Uterus (tissue), 3 donors: ENCODE measurements at regions not wholly inside any gene's neighbourhood (a gene's known extent, or its start where the extent isn't known, plus 50 kb on each side); places are given as distances from the start of the nearest gene placed in this dataset.
"Not testable (repeated sequence)": the region's sequence is repeated elsewhere in the genome, so short reads cannot be mapped to it uniquely, and the experiment has no call there.

Experiments used
- DNase-seq, 2 donors: peaks; one replicate each; pipeline ENCODE4 v3.0.0-alpha.2; 2019 to 2020
- H3K27ac ChIP-seq, 2 donors: fragments of 200-600 bp; sonication (generic); 1 replicate in 1 of 2; 2 replicates in 1 of 2; pipeline ENCODE4 v1.5.1; 2016 to 2018
- H3K27me3 ChIP-seq, 2 donors: fragments of 200-600 bp; sonication (generic); one replicate each; pipeline ENCODE4 v1.5.1; 2018 to 2019; ENCODE audit warnings: control low read depth in 1 of 2
- H3K36me3 ChIP-seq, 2 donors: fragments of 200-600 bp; sonication (generic); one replicate each; pipeline ENCODE4 v1.5.1; 2019; ENCODE audit warnings: control low read depth in 1 of 2
- H3K4me1 ChIP-seq, 2 donors: fragments of 200-600 bp; sonication (generic); one replicate each; pipeline ENCODE4 v1.5.1; 2018 to 2019; ENCODE audit warnings: control low read depth in 1 of 2
- H3K4me3 ChIP-seq, 2 donors: fragments of 200-600 bp; sonication (generic); 1 replicate in 1 of 2; 2 replicates in 1 of 2; pipeline ENCODE4 v1.5.1; 2018 to 2019; ENCODE audit warnings: mild to moderate bottlenecking in 1 of 2
- H3K9me3 ChIP-seq, 2 donors: fragments of 200-600 bp; sonication (generic); one replicate each; pipeline ENCODE4 v1.5.1; 2019; ENCODE audit warnings: control low read depth in 1 of 2
- POLR2A ChIP-seq, 2 donors: fragments of 450-650 bp; IDR thresholded peaks; one replicate each; pipeline ENCODE4 v1.6.1; 2016; ENCODE audit warnings: antibody characterized with exemption in 2 of 2, mild to moderate bottlenecking in 1 of 2, moderate library complexity in 1 of 2
- intact Hi-C: fragments of 100-400 bp; cut with DNase I; formaldehyde crosslinking; loops from one replicate; pipeline ENCODE4 v1.15.1; 2023; ENCODE audit warnings: low total_unique reads
- TF ChIP-seq, protein P1 (sequence below), 4 experiments: fragments of 200-600 bp in 2 of 4; fragments of 450-650 bp in 2 of 4; sonication (generic) in 2 of 4; IDR thresholded peaks; one replicate each; pipeline ENCODE4 v1.5.1; 2016 to 2019; ENCODE audit warnings: antibody characterized with exemption in 4 of 4, mild to moderate bottlenecking in 2 of 4, moderate library complexity in 1 of 4
- donor health status: DM: yes; HTN: yes; CAD: no.

DNA sequence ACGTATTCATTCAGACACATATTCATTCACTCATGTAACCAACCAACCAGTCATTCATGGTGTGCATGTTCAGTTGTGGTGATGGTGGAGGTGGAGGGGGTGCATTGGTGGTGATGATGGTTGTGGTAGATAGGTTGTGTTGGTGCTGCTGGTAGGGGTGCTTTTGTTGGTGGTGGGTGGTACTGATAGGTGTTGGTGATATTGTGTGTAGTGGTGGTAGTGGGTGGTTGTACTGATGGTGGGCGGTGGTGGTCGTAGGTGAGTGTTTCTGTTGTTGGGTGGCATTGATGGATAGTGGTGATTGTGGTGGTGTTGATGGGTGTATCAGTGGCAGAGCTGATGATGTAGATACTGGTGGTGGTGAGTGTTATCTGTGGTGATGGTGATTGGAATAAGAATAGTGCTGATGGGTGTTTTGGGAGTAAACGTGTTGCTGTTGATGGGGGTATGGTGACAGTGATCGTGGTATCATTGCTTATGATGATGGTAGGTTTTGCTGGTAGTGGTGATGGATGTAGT is 59.8 kb upstream of the SHB start:
- Histone ChIP-seq H3K36me3 (no peaks in the 10 kb centered on the region), H3K27me3 (no peaks in the 10 kb centered on the region), H3K27ac (no peak overlapping the region), H3K4me3 (no peak overlapping the region), H3K4me1 (no peaks in the 10 kb centered on the region), H3K9me3 (no peaks in the 10 kb centered on the region)
- TF ChIP-seq, protein P1, sequence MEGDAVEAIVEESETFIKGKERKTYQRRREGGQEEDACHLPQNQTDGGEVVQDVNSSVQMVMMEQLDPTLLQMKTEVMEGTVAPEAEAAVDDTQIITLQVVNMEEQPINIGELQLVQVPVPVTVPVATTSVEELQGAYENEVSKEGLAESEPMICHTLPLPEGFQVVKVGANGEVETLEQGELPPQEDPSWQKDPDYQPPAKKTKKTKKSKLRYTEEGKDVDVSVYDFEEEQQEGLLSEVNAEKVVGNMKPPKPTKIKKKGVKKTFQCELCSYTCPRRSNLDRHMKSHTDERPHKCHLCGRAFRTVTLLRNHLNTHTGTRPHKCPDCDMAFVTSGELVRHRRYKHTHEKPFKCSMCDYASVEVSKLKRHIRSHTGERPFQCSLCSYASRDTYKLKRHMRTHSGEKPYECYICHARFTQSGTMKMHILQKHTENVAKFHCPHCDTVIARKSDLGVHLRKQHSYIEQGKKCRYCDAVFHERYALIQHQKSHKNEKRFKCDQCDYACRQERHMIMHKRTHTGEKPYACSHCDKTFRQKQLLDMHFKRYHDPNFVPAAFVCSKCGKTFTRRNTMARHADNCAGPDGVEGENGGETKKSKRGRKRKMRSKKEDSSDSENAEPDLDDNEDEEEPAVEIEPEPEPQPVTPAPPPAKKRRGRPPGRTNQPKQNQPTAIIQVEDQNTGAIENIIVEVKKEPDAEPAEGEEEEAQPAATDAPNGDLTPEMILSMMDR (IDR thresholded peaks at IDR 0.05): no peak
- no peak for TF ChIP-seq POLR2A (IDR thresholded peaks at IDR 0.05)
- intact Hi-C loops: loop anchor here (10.0 kb wide), 1 partner anchor 56 kb away; no protein-coding TSS in a partner anchor
- DNase-seq: no peak

DNA sequence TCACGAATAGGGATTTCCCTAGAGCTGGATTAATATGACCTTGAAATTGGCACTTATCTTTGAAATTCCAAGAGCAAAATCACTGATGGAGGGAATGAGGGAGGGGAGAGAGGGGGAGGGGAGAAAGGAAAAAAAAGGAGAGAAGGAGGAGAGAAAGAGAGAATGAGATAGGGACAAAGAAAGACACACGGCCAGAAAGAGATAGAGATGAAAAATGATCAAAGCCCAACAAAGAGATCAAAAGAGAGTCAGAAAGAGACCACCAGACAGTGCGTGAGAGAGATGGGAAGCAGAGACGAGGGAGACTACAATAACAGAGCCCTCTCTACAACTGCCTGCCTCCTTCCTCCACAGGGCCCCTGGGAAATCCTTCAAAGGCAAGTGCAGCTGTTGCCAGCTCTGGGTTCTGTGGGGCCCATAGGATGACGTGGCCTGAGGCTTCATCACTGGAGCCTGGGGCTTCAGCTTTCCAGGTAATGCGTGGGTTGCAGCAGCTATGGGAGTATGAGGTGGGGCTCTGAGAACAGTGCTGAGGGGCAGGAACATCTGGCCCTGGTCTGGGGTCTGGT is 58.3 kb upstream of the SHB start:
- DNase-seq: no peak
- intact Hi-C loops: loop anchor here (10.0 kb wide), 1 partner anchor 57 kb away; no protein-coding TSS in a partner anchor
- Histone ChIP-seq H3K4me3 (no peak overlapping the region), H3K36me3 (no peaks in the 10 kb centered on the region), H3K4me1 (no peaks in the 10 kb centered on the region), H3K9me3 (no peaks in the 10 kb centered on the region), H3K27ac (no peak overlapping the region), H3K27me3 (no peaks in the 10 kb centered on the region)
- TF ChIP-seq, protein P1 (IDR thresholded peaks at IDR 0.05): no peak
- no peak for TF ChIP-seq POLR2A (IDR thresholded peaks at IDR 0.05)

DNA sequence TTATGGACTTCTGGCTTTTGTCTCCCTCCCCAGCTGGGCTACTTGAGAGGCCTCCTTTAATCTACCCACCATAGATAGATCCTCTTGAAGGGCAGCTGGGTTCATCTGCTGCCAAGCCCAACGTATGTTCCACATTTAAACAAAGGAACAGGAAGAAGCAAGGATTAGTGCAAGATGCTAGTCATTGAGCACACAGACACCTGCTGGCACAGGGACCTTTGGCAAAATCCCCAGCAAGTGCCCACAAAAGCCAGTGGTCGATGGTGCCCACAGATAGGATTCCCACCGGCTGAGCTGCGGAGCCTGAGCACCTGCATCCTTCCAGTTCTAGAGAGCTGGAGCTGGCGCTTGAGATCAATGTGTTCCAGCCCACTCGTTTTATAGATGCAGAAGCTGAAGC is 57.7 kb upstream of the SHB start:
- H3K27me3 ChIP-seq: no peaks in the 10 kb centered on the region
- no peak overlapping the region for H3K4me3 ChIP-seq
- no peaks in the 10 kb centered on the region for H3K36me3 ChIP-seq
- H3K27ac ChIP-seq: no peak overlapping the region
- intact Hi-C loops: loop anchor here (10.0 kb wide), 1 partner anchor 58 kb away; no protein-coding TSS in a partner anchor
- H3K4me1 ChIP-seq: no peaks in the 10 kb centered on the region
- TF ChIP-seq, protein P1 (IDR thresholded peaks at IDR 0.05): no peak
- no peaks in the 10 kb centered on the region for H3K9me3 ChIP-seq
- DNase-seq: no peak

DNA sequence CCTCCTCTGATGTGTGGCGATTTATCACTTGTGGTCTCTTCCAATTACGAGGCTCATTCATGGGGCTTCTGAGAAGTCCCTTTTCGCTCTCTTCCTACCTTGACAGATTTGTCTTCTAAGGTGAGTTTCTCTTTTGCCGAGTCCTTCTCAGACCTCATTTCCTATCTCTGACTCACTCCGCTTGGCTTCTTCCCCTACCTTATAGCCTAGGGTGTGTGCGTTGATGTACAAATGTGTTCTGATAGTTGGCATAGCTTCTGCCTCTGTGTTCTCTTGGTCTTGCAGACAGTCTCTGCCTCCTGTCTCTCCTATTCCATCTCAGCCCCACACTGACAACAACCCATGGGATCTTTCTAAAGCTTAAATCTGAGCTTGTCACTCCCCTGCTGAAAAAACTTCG is 56.9 kb upstream of the SHB start:
- TF ChIP-seq, protein P1 (IDR thresholded peaks at IDR 0.05): no peak
- TF ChIP-seq POLR2A (IDR thresholded peaks at IDR 0.05): no peak
- H3K27me3 ChIP-seq: no peaks in the 10 kb centered on the region
- no peak for DNase-seq
- no peak overlapping the region for H3K27ac ChIP-seq
- no peaks in the 10 kb centered on the region for H3K9me3 ChIP-seq
- no peaks in the 10 kb centered on the region for H3K36me3 ChIP-seq
- intact Hi-C loops: loop anchor here (10.0 kb wide), 1 partner anchor 59 kb away; no protein-coding TSS in a partner anchor
- H3K4me3 ChIP-seq: no peak overlapping the region
- H3K4me1 ChIP-seq: no peaks in the 10 kb centered on the region

DNA sequence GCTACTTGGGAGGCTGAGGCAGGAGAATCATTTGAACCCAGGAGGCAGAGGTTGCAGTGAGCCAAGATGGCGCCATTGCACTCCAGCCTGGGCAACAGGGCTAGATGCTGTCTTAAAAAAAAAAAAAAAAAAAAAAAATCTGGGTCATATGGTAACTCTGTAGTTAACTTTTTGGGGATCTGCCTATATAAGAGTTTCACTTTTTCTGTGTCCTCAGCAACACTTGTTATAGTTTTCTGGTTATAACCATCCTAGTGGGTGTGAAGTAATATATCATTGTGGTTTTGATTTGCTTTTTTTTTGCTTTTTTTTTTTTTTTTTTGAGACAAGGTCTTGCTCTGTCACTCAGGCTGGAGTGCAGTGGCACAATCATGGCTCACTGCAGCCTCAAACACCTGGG is 54.3 kb upstream of the SHB start:
- H3K27me3 ChIP-seq, H3K27ac ChIP-seq, H3K4me3 ChIP-seq, H3K36me3 ChIP-seq, H3K9me3 ChIP-seq, DNase-seq, H3K4me1 ChIP-seq: not testable (repeated sequence)
- intact Hi-C loops: loop anchor here (10.0 kb wide), 1 partner anchor 61 kb away; no protein-coding TSS in a partner anchor
